Panc1 (cell line): ENCODE measurements at regions not wholly inside any gene's neighbourhood (a gene's known extent, or its start where the extent isn't known, plus 50 kb on each side); places are given as distances from the start of the nearest gene placed in this dataset.

Experiments used
- ATAC-seq: fragments of 200-7000 bp; cut with Tn5 transposase; 2 replicates; pipeline ENCODE4 v1.9.1; 2020; ENCODE audit warnings: mild to moderate bottlenecking, moderate library complexity
- BruUV-seq: library from RNA; stranded (reverse); fragments of 400-500 nt; replicated peaks from 2 replicates; lab custom pipeline; 2021; lab: Mats Ljungman, UMichigan
- CTCF ChIA-PET: fragments of 300-600 bp; sonication (Branson Sonifier 250); formaldehyde crosslinking; loops from one replicate; lab custom pipeline; 2022; ENCODE audit warnings: antibody characterized with exemption; lab: Charles Lee
- POLR2A ChIA-PET: fragments of 300-600 bp; sonication (Branson Sonifier 250); formaldehyde crosslinking; loops from one replicate; lab custom pipeline; 2022; ENCODE audit warnings: antibody characterized with exemption; lab: Charles Lee
- DNase-seq: peaks from one replicate; pipeline ENCODE4 v3.0.0-alpha.2; 2010; ENCODE audit warnings: low read depth, low spot score
- H3K27ac ChIP-seq: 2 replicates; pipeline ENCODE4 v1.5.1; 2011; ENCODE audit warnings: mild to moderate bottlenecking, low read length, inconsistent platforms
- H3K27me3 ChIP-seq: fragments of 200-500 bp; sonication (Bioruptor generic); 2 replicates; pipeline ENCODE4 v1.6.0; 2014; ENCODE audit warnings: low read length, inconsistent platforms; ENCODE audit not compliant: control insufficient read depth, insufficient read depth
- H3K36me3 ChIP-seq: fragments of 200-500 bp; sonication (Bioruptor generic); 2 replicates; pipeline ENCODE4 v1.5.1; 2014; ENCODE audit warnings: inconsistent platforms, mild to moderate bottlenecking, low read length, moderate library complexity; ENCODE audit not compliant: control insufficient read depth, insufficient read depth
- H3K4me1 ChIP-seq: 2 replicates; pipeline ENCODE4 v1.5.1; 2011; ENCODE audit warnings: inconsistent platforms, mild to moderate bottlenecking, low read length, moderate library complexity; ENCODE audit not compliant: control insufficient read depth, insufficient read depth
- H3K4me3 ChIP-seq, 2 experiments: 2 replicates each; pipeline ENCODE4 v1.5.1; 2011 to 2012; ENCODE audit warnings: low read depth in 2 of 2, low read length in 2 of 2, mild to moderate bottlenecking in 2 of 2, inconsistent platforms in 1 of 2, moderate library complexity in 1 of 2
- H3K9me3 ChIP-seq: fragments of 200-500 bp; sonication (Bioruptor generic); 2 replicates; pipeline ENCODE4 v1.5.1; 2014; ENCODE audit warnings: low read depth, mild to moderate bottlenecking, inconsistent platforms, low read length, moderate library complexity; ENCODE audit not compliant: control insufficient read depth, insufficient read depth
- CTCF ChIP-seq: fragments of 450-650 bp; IDR thresholded peaks from 2 replicates; pipeline ENCODE4 v1.5.1; 2017; ENCODE audit warnings: mild to moderate bottlenecking
- POLR2AphosphoS5 ChIP-seq: IDR thresholded peaks from 2 replicates; pipeline ENCODE4 v1.6.1; 2012; ENCODE audit warnings: mild to moderate bottlenecking, low read depth, low read length, moderate library complexity
- REST ChIP-seq, 2 experiments: IDR thresholded peaks; 2 replicates each; pipeline ENCODE4 v1.6.1; 2011 to 2012; ENCODE audit warnings: low read depth in 2 of 2, control low read depth in 1 of 2, low read length in 1 of 2, mild to moderate bottlenecking in 1 of 2, moderate library complexity in 1 of 2; ENCODE audit not compliant: insufficient read depth in 1 of 2
- SIN3A ChIP-seq: IDR thresholded peaks from 2 replicates; pipeline ENCODE4 v1.6.1; 2012; ENCODE audit warnings: low read depth, mild to moderate bottlenecking, low read length, moderate library complexity, borderline replicate concordance; ENCODE audit not compliant: insufficient read depth
- TCF7L2 ChIP-seq: IDR thresholded peaks from 2 replicates; pipeline ENCODE4 v1.6.1; 2011; ENCODE audit warnings: mild to moderate bottlenecking, low read depth, low read length, inconsistent platforms
- in situ Hi-C: cut with HindIII; loops from 2 replicates; pipeline ENCODE4 v1.10.0; 2016; ENCODE audit warnings: low sequenced_read_pairs, low pct_unique_long_range_greater_than_20kb
- intact Hi-C: fragments of 100-400 bp; cut with micrococcal nuclease; formaldehyde crosslinking; loops from one replicate; pipeline ENCODE4 v1.10.0; 2022; ENCODE audit not compliant: unreplicated experiment

DNA sequence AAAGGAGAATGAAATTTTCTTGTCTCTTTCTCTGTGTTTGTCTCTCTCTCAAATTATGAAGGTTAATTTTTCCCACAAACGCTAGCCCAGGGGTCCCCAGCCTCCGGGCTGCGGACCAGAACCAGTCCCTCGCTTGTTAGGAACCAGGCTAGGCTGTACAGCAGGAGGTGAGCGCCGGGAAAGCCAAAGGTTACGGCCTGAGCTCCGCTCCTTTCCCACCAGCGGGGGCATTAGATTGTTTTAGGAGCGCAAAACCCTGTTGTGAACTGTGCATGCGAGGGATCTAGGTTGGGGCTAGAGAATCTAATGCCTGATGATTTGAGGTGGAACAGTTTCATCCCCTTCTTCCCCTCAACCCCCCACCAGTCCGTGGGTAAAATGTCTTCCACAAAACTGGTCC is 74.7 kb upstream of the ZNF385D start:
- no peak overlapping the region for H3K27ac ChIP-seq
- H3K4me1 ChIP-seq, result no peaks in the 10 kb centered on the region
- no peaks in the 10 kb centered on the region for H3K9me3 ChIP-seq
- in situ Hi-C loops, result no loop called here
- ChIA-PET CTCF (no interaction called here), POLR2A (no interaction called here)
- no peaks in the 10 kb centered on the region for H3K27me3 ChIP-seq
- no TSS peak for BruUV-seq
- intact Hi-C loops, result no loop called here
- DNase-seq (no peak), ATAC-seq (no peak)
- no peak for TF ChIP-seq CTCF
- no peak for TF ChIP-seq REST (IDR thresholded peaks at IDR 0.05; ENCODE audit: insufficient read depth in 1 of 2, low read depth in 2 of 2, low read length in 1 of 2)
- TF ChIP-seq SIN3A, result no peak
- no peak for TF ChIP-seq TCF7L2
- TF ChIP-seq POLR2AphosphoS5, result no peak
- H3K4me3 ChIP-seq, result no peak overlapping the region
- H3K36me3 ChIP-seq, result no peaks in the 10 kb centered on the region

- Histone ChIP-seq H3K27ac (no peak overlapping the region), H3K4me1 (no peaks in the 10 kb centered on the region), H3K36me3 (no peaks in the 10 kb centered on the region), H3K4me3 (no peak overlapping the region), H3K27me3 (no peaks in the 10 kb centered on the region), H3K9me3 (no peaks in the 10 kb centered on the region)
- POLR2A ChIA-PET, result no interaction called here
- CTCF ChIA-PET, result no interaction called here
- intact Hi-C loops, result no loop called here
- BruUV-seq, result no TSS peak
- in situ Hi-C loops, result no loop called here
- TF ChIP-seq POLR2AphosphoS5 (no peak), REST (IDR thresholded peaks at IDR 0.05; ENCODE audit: insufficient read depth in 1 of 2, low read depth in 2 of 2, low read length in 1 of 2) (no peak), TCF7L2 (no peak), SIN3A (no peak), CTCF (no peak)
- ATAC-seq (no peak), DNase-seq (no peak)
Measured at GRCh38 chr3:21826416-21826815, 75.4 kb upstream of the ZNF385D start.
